ENCODE measurements at regions not wholly inside any gene's neighbourhood (a gene's known extent, or its start where the extent isn't known, plus 50 kb on each side); places are given as distances from the start of the nearest gene placed in this dataset.
"Not testable (repeated sequence)": the region's sequence is repeated elsewhere in the genome, so short reads cannot be mapped to it uniquely, and the experiment has no call there.

- not testable (repeated sequence) for TF ChIP-seq POLR2A, CTCF (IDR thresholded peaks at IDR 0.05)
Observed at GRCh38 chr14:19068957-19069356, 101.7 kb downstream of the POTEM start.

Data from right lobe of liver (tissue), 4 donors.